Adrenal gland (tissue), 5 donors: ENCODE measurements at regions not wholly inside any gene's neighbourhood (a gene's known extent, or its start where the extent isn't known, plus 50 kb on each side); places are given as distances from the start of the nearest gene placed in this dataset.

Experiments used
- POLR2A ChIP-seq, 2 donors: fragments of 450-650 bp; IDR thresholded peaks; one replicate each; pipeline ENCODE4 v1.6.1; 2017; ENCODE audit warnings: antibody characterized with exemption in 2 of 2, mild to moderate bottlenecking in 2 of 2, moderate library complexity in 1 of 2
- TF ChIP-seq, protein P1 (sequence below), 6 experiments: fragments of 450-650 bp in 4 of 6; fragments of 200-600 bp in 2 of 6; sonication (generic) in 1 of 6; IDR thresholded peaks; 1 replicate in 5 of 6; 2 replicates in 1 of 6; pipeline versions ENCODE4 v1.5.1 to v1.8.0; 2016 to 2021; ENCODE audit warnings: antibody characterized with exemption in 6 of 6, mild to moderate bottlenecking in 2 of 6, moderate library complexity in 1 of 6
- donor health status: DM: no; HTN: no; CAD: no.

DNA sequence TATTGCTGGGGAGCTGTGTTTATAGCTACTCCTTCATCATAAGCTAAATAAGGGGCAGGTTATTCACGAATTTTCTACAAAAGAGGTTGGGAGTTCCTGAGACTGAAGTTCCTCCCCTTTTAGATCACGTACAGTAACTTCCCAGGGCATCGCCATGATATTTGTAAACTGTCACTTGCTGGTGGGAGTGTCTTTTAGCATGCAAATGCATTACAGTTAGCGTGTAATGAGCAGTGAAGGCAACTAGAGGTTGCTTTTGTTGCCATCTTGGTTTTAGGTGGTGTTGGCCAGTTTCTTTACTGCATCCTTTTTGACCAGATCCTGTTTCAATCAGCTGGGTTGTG lies 64.4 kb downstream of the IL12A start:
- TF ChIP-seq, protein P1, sequence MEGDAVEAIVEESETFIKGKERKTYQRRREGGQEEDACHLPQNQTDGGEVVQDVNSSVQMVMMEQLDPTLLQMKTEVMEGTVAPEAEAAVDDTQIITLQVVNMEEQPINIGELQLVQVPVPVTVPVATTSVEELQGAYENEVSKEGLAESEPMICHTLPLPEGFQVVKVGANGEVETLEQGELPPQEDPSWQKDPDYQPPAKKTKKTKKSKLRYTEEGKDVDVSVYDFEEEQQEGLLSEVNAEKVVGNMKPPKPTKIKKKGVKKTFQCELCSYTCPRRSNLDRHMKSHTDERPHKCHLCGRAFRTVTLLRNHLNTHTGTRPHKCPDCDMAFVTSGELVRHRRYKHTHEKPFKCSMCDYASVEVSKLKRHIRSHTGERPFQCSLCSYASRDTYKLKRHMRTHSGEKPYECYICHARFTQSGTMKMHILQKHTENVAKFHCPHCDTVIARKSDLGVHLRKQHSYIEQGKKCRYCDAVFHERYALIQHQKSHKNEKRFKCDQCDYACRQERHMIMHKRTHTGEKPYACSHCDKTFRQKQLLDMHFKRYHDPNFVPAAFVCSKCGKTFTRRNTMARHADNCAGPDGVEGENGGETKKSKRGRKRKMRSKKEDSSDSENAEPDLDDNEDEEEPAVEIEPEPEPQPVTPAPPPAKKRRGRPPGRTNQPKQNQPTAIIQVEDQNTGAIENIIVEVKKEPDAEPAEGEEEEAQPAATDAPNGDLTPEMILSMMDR (IDR thresholded peaks at IDR 0.05): no peak
- TF ChIP-seq POLR2A (IDR thresholded peaks at IDR 0.05): no peak
